Mesenchymal stem cell (in vitro differentiated cells and primary cell): ENCODE measurements at regions not wholly inside any gene's neighbourhood (a gene's known extent, or its start where the extent isn't known, plus 50 kb on each side); places are given as distances from the start of the nearest gene placed in this dataset.
A peak's percentile ranks its signal among the peaks of the same experiment; 100 is the strongest.
"Not testable (repeated sequence)": the region's sequence is repeated elsewhere in the genome, so short reads cannot be mapped to it uniquely, and the experiment has no call there.

ENCODE experiments used
- DNase-seq: peaks from one replicate; pipeline ENCODE4 v3.0.0-alpha.2; 2013
- H2AFZ ChIP-seq: one replicate; pipeline ENCODE4 v1.6.1; 2013; ENCODE audit warnings: low read depth, mild to moderate bottlenecking, control low read depth, inconsistent platforms, low read length, moderate library complexity
- H2AK5ac ChIP-seq: 2 replicates; pipeline ENCODE4 v1.6.1; 2013; ENCODE audit warnings: low read length, moderate library complexity, mild to moderate bottlenecking, inconsistent platforms; ENCODE audit not compliant: severe bottlenecking
- H2BK120ac ChIP-seq: one replicate; pipeline ENCODE4 v1.6.1; 2013; ENCODE audit warnings: low read depth, mild to moderate bottlenecking, inconsistent platforms, low read length, moderate library complexity
- H2BK12ac ChIP-seq, 2 experiments: one replicate each; pipeline ENCODE4 v1.6.1; 2013; ENCODE audit warnings: inconsistent platforms in 2 of 2, low read length in 2 of 2, mild to moderate bottlenecking in 2 of 2, moderate library complexity in 2 of 2, control low read depth in 1 of 2
- H2BK15ac ChIP-seq: one replicate; pipeline ENCODE4 v1.6.1; 2013; ENCODE audit warnings: mild to moderate bottlenecking, low read depth, inconsistent platforms; ENCODE audit not compliant: poor library complexity, severe bottlenecking
- H2BK5ac ChIP-seq: 2 replicates; pipeline ENCODE4 v1.6.1; 2013; ENCODE audit warnings: low read depth, mild to moderate bottlenecking, low read length, control low read depth, inconsistent platforms; ENCODE audit not compliant: poor library complexity, severe bottlenecking
- H3K14ac ChIP-seq, 2 experiments: one replicate each; pipeline ENCODE4 v1.6.1; 2013; ENCODE audit warnings: inconsistent platforms in 2 of 2, low read length in 2 of 2, control low read depth in 1 of 2, mild to moderate bottlenecking in 1 of 2, moderate library complexity in 1 of 2
- H3K18ac ChIP-seq, 2 experiments: one replicate each; pipeline ENCODE4 v1.6.1; 2013; ENCODE audit warnings: inconsistent platforms in 2 of 2, low read length in 2 of 2, control low read depth in 1 of 2, low read depth in 1 of 2, mild to moderate bottlenecking in 1 of 2
- H3K23ac ChIP-seq, 2 experiments: one replicate each; pipeline ENCODE4 v1.6.1; 2013; ENCODE audit warnings: inconsistent platforms in 2 of 2, low read length in 2 of 2, mild to moderate bottlenecking in 2 of 2, moderate library complexity in 2 of 2, control low read depth in 1 of 2
- H3K27ac ChIP-seq: 2 replicates; pipeline ENCODE4 v1.5.1; 2013; ENCODE audit warnings: mild to moderate bottlenecking, moderate library complexity, low read length, control low read depth, inconsistent platforms; ENCODE audit not compliant: poor library complexity, severe bottlenecking
- H3K27me3 ChIP-seq, 2 experiments: 2 replicates each; pipeline versions ENCODE4 v1.6.1 to v1.7.0; 2013; ENCODE audit warnings: low read length in 2 of 2, mild to moderate bottlenecking in 2 of 2, moderate library complexity in 2 of 2, control low read depth in 1 of 2, inconsistent platforms in 1 of 2; ENCODE audit not compliant: control insufficient read depth in 1 of 2, insufficient read depth in 1 of 2
- H3K36me3 ChIP-seq, 2 experiments: 2 replicates each; pipeline versions ENCODE4 v1.6.1 to v1.7.0; 2013; ENCODE audit warnings: low read length in 2 of 2, control low read depth in 1 of 2, inconsistent platforms in 1 of 2, low read depth in 1 of 2, mild to moderate bottlenecking in 1 of 2; ENCODE audit not compliant: insufficient read depth in 2 of 2, control insufficient read depth in 1 of 2
- H3K4ac ChIP-seq, 2 experiments: one replicate each; pipeline ENCODE4 v1.6.1; 2013; ENCODE audit warnings: inconsistent platforms in 2 of 2, low read length in 2 of 2, mild to moderate bottlenecking in 2 of 2, moderate library complexity in 2 of 2, control low read depth in 1 of 2, low read depth in 1 of 2
- H3K4me1 ChIP-seq: 2 replicates; pipeline ENCODE4 v1.6.1; 2013; ENCODE audit warnings: low read depth, low read length, control low read depth; ENCODE audit not compliant: control insufficient read depth, insufficient read depth
- H3K4me2 ChIP-seq: 2 replicates; pipeline ENCODE4 v1.6.1; 2013; ENCODE audit warnings: low read length, mild to moderate bottlenecking, inconsistent platforms; ENCODE audit not compliant: poor library complexity, severe bottlenecking
- H3K4me3 ChIP-seq, 2 experiments: 2 replicates each; pipeline versions ENCODE4 v1.5.1 to v1.7.0; 2013; ENCODE audit warnings: low read length in 2 of 2, mild to moderate bottlenecking in 2 of 2, control low read depth in 1 of 2, low read depth in 1 of 2; ENCODE audit not compliant: insufficient read depth in 1 of 2
- H3K79me1 ChIP-seq: replicated peaks from 2 replicates; pipeline ENCODE4 v1.6.1; 2013; ENCODE audit warnings: mild to moderate bottlenecking, control low read depth, low read length, inconsistent platforms; ENCODE audit not compliant: poor library complexity, severe bottlenecking
- H3K9ac ChIP-seq: 2 replicates; pipeline ENCODE4 v1.7.0; 2013; ENCODE audit warnings: mild to moderate bottlenecking, low read length, moderate library complexity
- H3K9me3 ChIP-seq: 2 replicates; pipeline ENCODE4 v1.7.0; 2013; ENCODE audit warnings: mild to moderate bottlenecking, low read length; ENCODE audit not compliant: control insufficient read depth
- H4K8ac ChIP-seq: one replicate; pipeline ENCODE4 v1.6.1; 2013; ENCODE audit warnings: inconsistent platforms, mild to moderate bottlenecking, low read length, moderate library complexity
- H4K91ac ChIP-seq: one replicate; pipeline ENCODE4 v1.6.1; 2013; ENCODE audit warnings: mild to moderate bottlenecking, low read length, inconsistent platforms
- WGBS: methylation state at CpG from one replicate; pipeline ENCODE4 v1.1.7; 2013; ENCODE audit warnings: mixed read lengths; 5-methylcytosine and 5-hydroxymethylcytosine counted together

DNA sequence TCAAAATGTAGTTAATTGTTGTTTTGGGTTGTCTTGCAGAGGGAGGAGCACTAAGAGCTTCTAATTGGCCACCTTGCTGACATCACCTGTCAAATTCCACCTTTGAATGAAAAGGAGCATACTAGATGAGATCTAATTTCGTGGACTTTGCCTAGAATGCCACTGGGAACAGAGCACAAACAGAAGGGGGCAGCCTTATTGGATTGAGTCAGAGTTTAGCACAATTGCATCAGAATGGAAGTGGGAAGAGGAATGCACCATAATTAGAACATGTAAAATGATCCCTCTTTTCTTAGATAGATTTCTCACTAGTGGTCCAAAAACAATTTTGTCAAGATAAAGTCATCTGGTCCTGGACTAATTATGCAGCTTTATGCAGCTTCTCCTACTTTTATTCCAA, 1552.2 kb downstream of the PCDH9 start:
- H3K36me3 ChIP-seq: no peaks in the 10 kb centered on the region
- no peak overlapping the region for H3K14ac ChIP-seq
- no peak overlapping the region for H3K27ac ChIP-seq
- H3K4me2 ChIP-seq: no peak overlapping the region
- H2BK12ac ChIP-seq: no peak overlapping the region
- no peak overlapping the region for H3K9ac ChIP-seq
- H4K91ac ChIP-seq: no peak overlapping the region
- no peak overlapping the region for H3K4me3 ChIP-seq
- peak; percentile 18 for DNase-seq
- H3K27me3 ChIP-seq: no peaks in the 10 kb centered on the region
- peaks cover 5% of the 10 kb centered on the region for H3K9me3 ChIP-seq
- no peaks in the 10 kb centered on the region for H3K4me1 ChIP-seq
- H2BK120ac ChIP-seq: no peak overlapping the region
- H3K4ac ChIP-seq: no peak overlapping the region
- H2BK15ac ChIP-seq: no peak overlapping the region
- no peak overlapping the region for H3K23ac ChIP-seq
- H3K79me1 ChIP-seq: no peaks in the 10 kb centered on the region
- no peak overlapping the region for H3K18ac ChIP-seq
- WGBS: 100% methylated on average over 1 of the region's 1 CpG
- no peak overlapping the region for H2BK5ac ChIP-seq
- H4K8ac ChIP-seq: no peak overlapping the region
- H2AFZ ChIP-seq: no peak overlapping the region
- no peak overlapping the region for H2AK5ac ChIP-seq

- not testable (repeated sequence) for DNase-seq, H2AK5ac ChIP-seq, H3K4me2 ChIP-seq, H3K9me3 ChIP-seq, H3K18ac ChIP-seq, H3K27ac ChIP-seq, H2BK5ac ChIP-seq, H3K23ac ChIP-seq, H3K79me1 ChIP-seq, H3K36me3 ChIP-seq, H3K4me1 ChIP-seq, H3K14ac ChIP-seq, H4K91ac ChIP-seq, H4K8ac ChIP-seq, H2BK15ac ChIP-seq, H3K4me3 ChIP-seq, H3K27me3 ChIP-seq, H3K9ac ChIP-seq, H3K4ac ChIP-seq, H2BK120ac ChIP-seq, H2AFZ ChIP-seq, H2BK12ac ChIP-seq
- 89% methylated on average over 5 of the region's 5 CpGs for WGBS
Observed at GRCh38 chr13:65675383-65675782, 1554.8 kb downstream of the PCDH9 start.

DNA sequence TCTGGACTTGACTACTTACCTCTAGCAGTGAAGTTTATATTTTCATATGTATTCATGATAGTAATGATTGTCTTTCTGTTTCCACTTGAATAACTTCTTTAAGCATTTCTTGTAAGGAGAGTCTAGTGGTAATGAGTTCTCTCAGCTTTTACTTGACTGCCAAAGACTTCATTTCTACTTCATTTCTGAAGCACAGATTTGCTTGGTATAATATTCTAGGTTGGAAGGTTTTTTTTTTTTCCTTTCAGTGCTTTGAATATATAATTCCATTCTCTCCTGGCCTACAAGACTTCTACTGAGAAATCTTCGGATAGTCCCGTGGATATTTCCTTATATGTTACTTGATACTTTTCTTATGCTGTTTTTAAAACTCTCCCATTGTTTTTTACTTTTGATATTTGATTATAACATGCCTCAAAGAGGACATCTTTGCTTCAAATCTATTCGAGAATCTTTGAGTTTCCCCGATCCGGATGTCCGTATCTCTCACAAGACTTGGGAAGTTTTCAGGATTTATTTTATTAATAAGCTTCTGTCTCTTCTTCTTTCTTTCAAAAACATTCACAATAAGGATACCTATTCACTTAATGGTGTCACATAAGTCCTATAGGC, 1560.0 kb downstream of the PCDH9 start:
- no peak overlapping the region for H3K27ac ChIP-seq
- DNase-seq: no peak
- H2BK5ac ChIP-seq: no peak overlapping the region
- no peak overlapping the region for H3K4me2 ChIP-seq
- H3K4ac ChIP-seq: no peak overlapping the region
- no peaks in the 10 kb centered on the region for H3K79me1 ChIP-seq
- peaks cover 16% of the 10 kb centered on the region for H3K9me3 ChIP-seq
- no peak overlapping the region for H2AFZ ChIP-seq
- no peak overlapping the region for H3K18ac ChIP-seq
- H4K91ac ChIP-seq: no peak overlapping the region
- H3K23ac ChIP-seq: no peak overlapping the region
- no peak overlapping the region for H2BK12ac ChIP-seq
- no peak overlapping the region for H3K14ac ChIP-seq
- H4K8ac ChIP-seq: no peak overlapping the region
- H2BK15ac ChIP-seq: no peak overlapping the region
- H3K36me3 ChIP-seq: no peaks in the 10 kb centered on the region
- no peak overlapping the region for H3K9ac ChIP-seq
- H3K4me3 ChIP-seq: no peak overlapping the region
- whole genome bisulfite sequencing: no CpG with 5 or more reads among the region's 6 CpGs
- no peaks in the 10 kb centered on the region for H3K27me3 ChIP-seq
- no peaks in the 10 kb centered on the region for H3K4me1 ChIP-seq
- H2AK5ac ChIP-seq: no peak overlapping the region
- H2BK120ac ChIP-seq: no peak overlapping the region

DNA sequence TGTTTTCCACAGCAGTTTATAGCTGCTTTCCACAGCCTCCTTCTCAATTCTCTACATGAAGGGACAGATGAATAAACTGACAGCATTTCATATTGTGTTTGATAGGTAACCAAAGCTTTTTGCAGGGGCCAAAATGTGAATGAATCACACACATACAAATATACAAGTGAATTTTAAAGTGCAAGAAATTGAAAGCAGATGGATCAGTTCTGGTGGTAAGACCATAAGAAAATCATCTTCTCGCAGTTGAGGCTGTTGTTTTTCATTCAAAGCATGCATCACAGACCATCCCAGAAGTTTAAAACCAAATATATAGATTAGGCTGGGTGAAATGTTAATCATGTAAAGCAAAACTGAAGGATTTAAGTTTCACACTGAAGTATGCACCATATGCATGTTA, 1569.4 kb downstream of the PCDH9 start:
- no peak overlapping the region for H3K4ac ChIP-seq
- H3K4me3 ChIP-seq: no peak overlapping the region
- H3K79me1 ChIP-seq: no peaks in the 10 kb centered on the region
- no peaks in the 10 kb centered on the region for H3K27me3 ChIP-seq
- H2BK5ac ChIP-seq: no peak overlapping the region
- H3K27ac ChIP-seq: no peak overlapping the region
- H2BK12ac ChIP-seq: no peak overlapping the region
- H3K9me3 ChIP-seq: no peaks in the 10 kb centered on the region
- no peak overlapping the region for H3K9ac ChIP-seq
- WGBS: no CpG with 5 or more reads among the region's 1 CpG
- no peak overlapping the region for H3K14ac ChIP-seq
- no peaks in the 10 kb centered on the region for H3K36me3 ChIP-seq
- no peak overlapping the region for H2BK15ac ChIP-seq
- no peak overlapping the region for H2AFZ ChIP-seq
- no peak overlapping the region for H3K23ac ChIP-seq
- H4K8ac ChIP-seq: no peak overlapping the region
- no peak overlapping the region for H3K18ac ChIP-seq
- H3K4me1 ChIP-seq: no peaks in the 10 kb centered on the region
- no peak for DNase-seq
- H3K4me2 ChIP-seq: no peak overlapping the region
- H4K91ac ChIP-seq: no peak overlapping the region
- no peak overlapping the region for H2AK5ac ChIP-seq
- no peak overlapping the region for H2BK120ac ChIP-seq
